Stimulated activated CD4-positive, alpha-beta T cell treated with anti-CD3 and anti-CD28 coated beads, Interleukin-15, amount 100 ng/mL, for 48 hours (primary cell): ENCODE measurements at regions not wholly inside any gene's neighbourhood (a gene's known extent, or its start where the extent isn't known, plus 50 kb on each side); places are given as distances from the start of the nearest gene placed in this dataset.

ENCODE experiments used
- DNase-seq, 2 donors: peaks; one replicate each; pipeline ENCODE4 v3.0.0-alpha.2; 2020; ENCODE audit warnings: low read depth in 2 of 2

GRCh38 chr22:34135749-34136148, 215.5 kb upstream of the LARGE1 start:
- DNase-seq = no peak

- DNase-seq = no peak
These were observed 229.7 kb upstream of the LARGE1 start for GRCh38 chr22:34150023-34150422.

- DNase-seq = no peak
These were observed 239.2 kb upstream of the LARGE1 start for GRCh38 chr22:34159491-34159890.

GRCh38 chr22:34160141-34160783, 240.0 kb upstream of the LARGE1 start:
- no peak for DNase-seq

GRCh38 chr22:34161431-34162123, 241.3 kb upstream of the LARGE1 start:
- no peak for DNase-seq

GRCh38 chr22:34198976-34199375, 278.7 kb upstream of the LARGE1 start:
- DNase-seq = no peak

- DNase-seq = no peak
These were observed 290.0 kb upstream of the LARGE1 start for GRCh38 chr22:34210301-34210700.

- DNase-seq = no peak
These were observed 294.1 kb upstream of the LARGE1 start for GRCh38 chr22:34214372-34214771.

- DNase-seq = no peak
These were observed 305.0 kb upstream of the LARGE1 start for GRCh38 chr22:34225278-34225677.

- no peak for DNase-seq
These were observed 316.3 kb upstream of the LARGE1 start for GRCh38 chr22:34236527-34236926.

GRCh38 chr22:34239421-34239820, 319.1 kb upstream of the LARGE1 start:
- no peak for DNase-seq

GRCh38 chr22:34243023-34243422, 322.7 kb upstream of the LARGE1 start:
- DNase-seq = no peak

GRCh38 chr22:34255042-34255441, 334.8 kb upstream of the LARGE1 start:
- no peak for DNase-seq

GRCh38 chr22:34278121-34278520, 357.8 kb upstream of the LARGE1 start:
- no peak for DNase-seq

- DNase-seq = no peak
These were observed 361.5 kb upstream of the LARGE1 start for GRCh38 chr22:34281738-34282137.

- DNase-seq = no peak
These were observed 363.6 kb upstream of the LARGE1 start for GRCh38 chr22:34283844-34284243.

GRCh38 chr22:34293324-34293723, 373.0 kb upstream of the LARGE1 start:
- no peak for DNase-seq

- DNase-seq = no peak
These were observed 374.2 kb upstream of the LARGE1 start for GRCh38 chr22:34294476-34294875.

- DNase-seq = no peak
These were observed 374.7 kb upstream of the LARGE1 start for GRCh38 chr22:34294986-34295385.

- DNase-seq = no peak
These were observed 376.2 kb upstream of the LARGE1 start for GRCh38 chr22:34296461-34296860.

GRCh38 chr22:34297536-34298120, 377.4 kb upstream of the LARGE1 start:
- DNase-seq = no peak

GRCh38 chr22:34299496-34299895, 379.2 kb upstream of the LARGE1 start:
- no peak for DNase-seq

GRCh38 chr22:34301569-34301968, 381.3 kb upstream of the LARGE1 start:
- DNase-seq = no peak
